ENCODE measurements at regions not wholly inside any gene's neighbourhood (a gene's known extent, or its start where the extent isn't known, plus 50 kb on each side); places are given as distances from the start of the nearest gene placed in this dataset.

- TF ChIP-seq CTCF (optimal IDR thresholded peaks at IDR 0.05 in 1 of 3, IDR thresholded peaks at IDR 0.05 in 1 of 3, conservative IDR thresholded peaks at IDR 0.05 in 1 of 3; ENCODE audit: extremely low read depth in 1 of 3, insufficient read depth in 2 of 3, low read length in 3 of 3) (peak in 1 of 3 experiments; percentile 35), EZH2 (IDR thresholded peaks at IDR 0.05; ENCODE audit: low read length) (no peak)
These were observed 72.3 kb upstream of the CCN2 start for GRCh38 chr6:132023490-132023889.

Data from keratinocyte (primary cell).